Activated T-helper 17 cell treated with anti-CD3 and anti-CD28 coated beads, Interleukin-2, amount 50 U/mL, for 72 hours (primary cell): ENCODE measurements at regions not wholly inside any gene's neighbourhood (a gene's known extent, or its start where the extent isn't known, plus 50 kb on each side); places are given as distances from the start of the nearest gene placed in this dataset.

Experiments used
- ATAC-seq: fragments of 150-1000 bp; cut with Tn5 transposase; replicated peaks from 2 replicates; pipeline ENCODE4 v1.10.0; 2021; ENCODE audit warnings: mild to moderate bottlenecking, moderate library complexity
- H3K27ac Mint-ChIP-seq: one replicate; pipeline ENCODE4 v1.8.0; 2022; ENCODE audit warnings: mixed read lengths
- H3K27me3 Mint-ChIP-seq: one replicate; pipeline ENCODE4 v1.8.0; 2022; ENCODE audit warnings: mixed read lengths
- H3K36me3 Mint-ChIP-seq: one replicate; pipeline ENCODE4 v1.8.0; 2022; ENCODE audit warnings: low read depth, mild to moderate bottlenecking, mixed read lengths
- H3K4me1 Mint-ChIP-seq: one replicate; pipeline ENCODE4 v1.8.0; 2022; ENCODE audit warnings: mixed read lengths
- H3K4me3 Mint-ChIP-seq: one replicate; pipeline ENCODE4 v1.8.0; 2022; ENCODE audit warnings: mild to moderate bottlenecking, mixed read lengths
- H3K9me3 Mint-ChIP-seq: one replicate; pipeline ENCODE4 v1.8.0; 2022; ENCODE audit warnings: mixed read lengths

DNA sequence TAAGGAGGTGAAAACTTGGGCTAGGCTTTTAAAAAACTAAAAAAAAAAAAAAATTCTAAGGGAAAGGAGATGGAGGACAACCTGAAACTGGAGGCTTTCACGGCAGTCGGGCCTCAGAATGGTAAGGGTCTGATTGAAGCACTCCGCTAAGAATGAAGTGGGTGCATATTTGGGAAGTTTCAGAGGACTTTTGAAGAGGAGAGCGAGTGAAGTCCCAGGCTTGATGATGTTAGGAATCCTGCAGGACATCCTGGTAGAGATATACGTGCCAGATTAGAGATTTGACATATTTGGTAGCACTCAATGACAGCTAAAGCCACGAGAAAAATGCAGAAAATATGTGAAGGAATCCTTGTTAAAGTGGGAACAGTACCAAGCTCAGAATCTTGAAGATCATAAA lies 186.2 kb downstream of the SNAPC1 start:
- H3K4me1 Mint-ChIP-seq, result no peaks in the 10 kb centered on the region
- H3K36me3 Mint-ChIP-seq, result no peaks in the 10 kb centered on the region
- H3K4me3 Mint-ChIP-seq, result no peak overlapping the region
- H3K9me3 Mint-ChIP-seq, result no peaks in the 10 kb centered on the region
- peaks cover 5% of the 10 kb centered on the region for H3K27me3 Mint-ChIP-seq
- H3K27ac Mint-ChIP-seq, result no peak overlapping the region
- no peak for ATAC-seq

DNA sequence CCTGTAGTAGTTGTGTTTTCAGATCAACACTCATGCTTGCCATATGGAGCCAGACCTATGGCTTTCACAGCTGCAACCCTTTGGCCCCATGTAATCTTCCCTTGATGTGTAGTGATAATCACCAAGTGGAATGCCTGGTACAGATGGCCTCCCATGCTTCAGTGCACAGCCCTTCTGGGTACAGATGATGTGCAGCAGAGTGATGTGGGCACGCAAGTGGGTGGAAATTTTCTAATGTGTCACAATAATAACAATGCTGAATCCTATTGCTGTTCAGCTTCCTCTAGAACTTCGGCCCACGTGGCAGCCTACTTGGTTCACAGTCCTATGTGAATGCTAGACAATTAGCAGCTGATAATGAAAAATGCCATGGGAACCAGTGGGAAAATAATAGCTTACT lies 188.1 kb downstream of the SNAPC1 start:
- Mint-ChIP-seq H3K4me1 (no peaks in the 10 kb centered on the region), H3K27ac (no peak overlapping the region), H3K27me3 (peaks cover 8% of the 10 kb centered on the region), H3K4me3 (no peak overlapping the region), H3K9me3 (no peaks in the 10 kb centered on the region), H3K36me3 (no peaks in the 10 kb centered on the region)
- no peak for ATAC-seq

DNA sequence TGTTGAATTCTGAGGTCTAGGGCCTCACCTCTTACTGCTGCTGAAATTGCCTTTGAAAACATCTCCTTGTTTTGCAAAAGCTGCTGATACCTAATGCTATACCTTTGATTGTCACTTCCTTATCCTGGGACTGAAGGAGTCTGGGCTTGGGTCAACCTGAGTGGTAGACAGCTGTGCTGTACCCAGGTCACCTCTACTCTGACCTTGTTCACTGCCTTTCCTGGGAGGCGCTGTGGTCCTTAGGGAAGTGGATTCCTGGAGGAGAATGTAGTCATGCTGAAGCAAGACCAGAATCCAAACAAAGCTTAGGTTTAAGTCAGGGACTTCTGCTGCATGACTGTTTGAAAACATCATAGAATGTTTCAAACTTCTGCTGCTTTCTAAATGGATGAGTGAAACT lies 191.4 kb downstream of the SNAPC1 start:
- Mint-ChIP-seq H3K27me3 (peaks cover 10% of the 10 kb centered on the region), H3K27ac (no peak overlapping the region), H3K4me1 (no peaks in the 10 kb centered on the region), H3K36me3 (no peaks in the 10 kb centered on the region), H3K4me3 (no peak overlapping the region), H3K9me3 (peaks cover 3% of the 10 kb centered on the region)
- no peak for ATAC-seq

DNA sequence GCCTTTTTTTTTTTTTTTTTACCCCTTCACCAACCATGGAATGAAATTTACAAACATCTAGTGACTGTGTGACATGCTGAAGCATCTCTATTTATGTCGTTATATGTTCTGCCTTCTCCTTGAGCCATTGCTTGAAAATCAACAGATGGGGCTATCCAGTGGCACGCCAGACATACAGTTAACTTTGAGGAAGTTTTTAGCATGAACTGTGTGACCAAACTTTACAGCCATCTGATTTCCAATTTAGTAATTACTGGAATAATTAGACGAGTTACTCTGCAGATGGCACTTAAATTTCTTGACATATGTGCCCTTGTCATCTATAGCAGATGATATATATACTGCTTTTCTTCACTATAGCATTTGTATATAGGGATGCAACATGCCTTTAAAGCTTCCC lies 192.1 kb downstream of the SNAPC1 start:
- Mint-ChIP-seq H3K4me3 (no peak overlapping the region), H3K9me3 (peaks cover 3% of the 10 kb centered on the region)

DNA sequence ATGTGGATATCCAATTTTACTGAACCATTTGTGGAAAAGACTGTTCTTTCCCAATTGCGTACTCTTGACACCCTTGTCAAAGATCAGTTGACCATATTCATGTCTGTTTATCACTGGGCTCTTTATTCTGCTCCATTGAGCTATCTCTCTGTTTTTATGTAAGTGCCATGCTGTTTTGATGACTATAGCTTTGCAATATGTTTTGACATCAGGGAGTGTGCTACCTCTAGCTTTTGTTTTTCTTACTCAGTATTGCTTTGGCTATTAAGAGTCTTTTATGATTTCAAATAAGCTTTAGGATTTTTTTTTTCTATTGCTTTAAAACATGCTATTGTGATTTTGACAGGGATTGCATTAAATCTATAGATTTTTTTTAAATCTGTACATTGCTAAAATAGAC lies 194.3 kb downstream of the SNAPC1 start:
- Mint-ChIP-seq H3K27ac (no peak overlapping the region), H3K4me1 (no peaks in the 10 kb centered on the region), H3K9me3 (peaks cover 3% of the 10 kb centered on the region), H3K4me3 (no peak overlapping the region), H3K27me3 (peaks cover 28% of the 10 kb centered on the region), H3K36me3 (no peaks in the 10 kb centered on the region)
- ATAC-seq, result no peak

More for the DNA sequence above, 192.1 kb downstream of the SNAPC1 start:
- Mint-ChIP-seq H3K27ac (no peak overlapping the region), H3K27me3 (peaks cover 17% of the 10 kb centered on the region), H3K36me3 (no peaks in the 10 kb centered on the region), H3K4me1 (no peaks in the 10 kb centered on the region)
- ATAC-seq, result no peak

DNA sequence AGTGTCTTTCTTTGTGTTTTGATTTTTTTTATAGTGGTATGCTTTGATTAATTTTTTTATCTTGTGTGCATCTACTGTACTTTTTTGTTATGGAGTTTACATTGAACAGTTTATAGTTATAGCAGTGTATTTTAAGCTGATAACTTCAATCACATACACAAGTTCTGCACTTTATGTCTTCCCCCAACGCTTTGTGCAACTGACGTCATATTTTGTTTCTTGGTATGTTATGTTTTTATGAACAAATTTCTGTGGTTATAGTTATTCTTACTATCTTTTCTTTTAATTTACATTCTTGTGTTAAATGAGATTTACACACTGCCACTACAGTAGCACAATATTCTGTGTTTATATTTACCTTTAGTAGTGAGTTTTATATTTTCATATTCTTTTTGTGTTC lies 197.1 kb downstream of the SNAPC1 start:
- peaks cover 3% of the 10 kb centered on the region for H3K9me3 Mint-ChIP-seq
- H3K4me3 Mint-ChIP-seq, result no peak overlapping the region
- H3K4me1 Mint-ChIP-seq, result no peaks in the 10 kb centered on the region
- no peak overlapping the region for H3K27ac Mint-ChIP-seq
- ATAC-seq, result no peak
- no peaks in the 10 kb centered on the region for H3K36me3 Mint-ChIP-seq
- H3K27me3 Mint-ChIP-seq, result peaks cover 39% of the 10 kb centered on the region

DNA sequence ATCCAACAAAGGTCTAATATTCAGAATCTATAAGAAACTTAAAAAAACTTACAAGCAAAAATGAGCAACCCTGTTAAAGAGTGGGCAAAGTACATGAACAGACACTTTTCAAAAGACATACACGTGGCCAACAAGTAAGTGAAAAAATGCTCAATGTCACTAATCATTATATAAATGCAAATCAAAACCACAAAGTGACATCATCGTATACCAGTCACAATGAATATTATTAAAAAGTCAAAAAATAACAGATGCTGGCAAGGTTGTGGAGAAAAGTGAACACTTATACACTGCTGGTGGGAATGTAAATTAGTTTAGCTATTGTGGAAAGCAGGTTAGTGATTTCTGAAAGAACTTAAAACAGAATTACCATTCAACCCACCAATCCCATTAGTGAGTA lies 199.1 kb downstream of the SNAPC1 start:
- no peak overlapping the region for H3K4me3 Mint-ChIP-seq
- H3K27ac Mint-ChIP-seq, result no peak overlapping the region
- ATAC-seq, result no peak
- no peaks in the 10 kb centered on the region for H3K4me1 Mint-ChIP-seq
- no peaks in the 10 kb centered on the region for H3K9me3 Mint-ChIP-seq
- H3K36me3 Mint-ChIP-seq, result no peaks in the 10 kb centered on the region
- peaks cover 38% of the 10 kb centered on the region for H3K27me3 Mint-ChIP-seq

DNA sequence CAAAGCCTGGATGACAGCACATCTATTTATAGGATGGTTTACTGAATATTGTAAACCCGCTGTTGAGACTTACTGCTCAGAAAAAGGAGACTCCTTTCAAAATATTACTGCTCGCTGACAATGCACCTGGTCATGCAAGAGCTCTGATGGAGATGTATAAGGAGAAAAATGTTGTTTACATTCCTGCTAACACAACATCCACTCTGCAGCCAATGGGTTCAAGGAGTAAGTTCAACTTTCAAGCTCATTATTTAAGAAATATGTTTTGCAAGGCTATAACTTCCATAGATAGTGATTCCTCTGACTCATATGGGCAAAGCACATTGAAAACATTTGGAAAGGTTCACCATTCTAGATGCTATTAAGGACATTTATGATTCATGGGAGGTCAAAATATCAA lies 201.7 kb downstream of the SNAPC1 start:
- Mint-ChIP-seq H3K27ac (no peak overlapping the region), H3K4me1 (no peaks in the 10 kb centered on the region), H3K27me3 (peaks cover 43% of the 10 kb centered on the region), H3K36me3 (no peaks in the 10 kb centered on the region), H3K4me3 (no peak overlapping the region), H3K9me3 (no peaks in the 10 kb centered on the region)
- ATAC-seq, result no peak

DNA sequence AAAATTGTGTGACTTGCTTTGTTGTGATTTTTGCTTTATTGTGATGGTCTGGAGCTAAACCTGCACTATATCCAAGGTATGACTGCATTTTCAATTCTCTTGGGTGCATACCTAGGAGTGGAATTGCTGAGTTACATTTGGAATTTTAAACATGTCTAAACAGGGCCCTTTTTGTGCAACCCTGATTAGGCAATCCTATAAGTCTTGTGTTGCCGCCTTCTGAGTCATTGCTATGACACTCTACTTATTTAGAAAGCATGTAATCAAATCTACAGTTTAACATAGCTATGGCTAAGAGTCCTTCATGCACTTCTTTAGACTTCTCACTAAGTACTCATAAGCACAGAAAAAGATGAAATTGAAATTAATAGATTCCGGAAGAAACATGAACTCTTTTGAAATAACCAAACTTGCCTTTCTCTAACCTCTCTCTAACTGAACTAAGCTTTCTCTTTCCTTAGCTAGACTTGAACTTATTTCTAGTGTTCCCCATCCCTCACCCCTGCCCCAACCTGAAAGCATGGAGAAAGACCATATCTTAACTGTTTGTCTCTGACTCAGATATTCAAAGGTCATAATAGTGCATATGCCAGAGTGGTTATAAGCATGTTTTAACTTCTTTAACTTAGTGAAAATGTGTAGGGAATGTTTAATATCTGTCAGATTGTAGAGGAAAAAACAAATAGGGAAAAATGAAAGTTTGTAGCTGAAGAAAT lies 203.0 kb downstream of the SNAPC1 start:
- Mint-ChIP-seq H3K4me1 (no peaks in the 10 kb centered on the region), H3K4me3 (no peak overlapping the region), H3K27ac (no peak overlapping the region), H3K36me3 (no peaks in the 10 kb centered on the region), H3K27me3 (peaks cover 39% of the 10 kb centered on the region), H3K9me3 (no peaks in the 10 kb centered on the region)
- no peak for ATAC-seq

DNA sequence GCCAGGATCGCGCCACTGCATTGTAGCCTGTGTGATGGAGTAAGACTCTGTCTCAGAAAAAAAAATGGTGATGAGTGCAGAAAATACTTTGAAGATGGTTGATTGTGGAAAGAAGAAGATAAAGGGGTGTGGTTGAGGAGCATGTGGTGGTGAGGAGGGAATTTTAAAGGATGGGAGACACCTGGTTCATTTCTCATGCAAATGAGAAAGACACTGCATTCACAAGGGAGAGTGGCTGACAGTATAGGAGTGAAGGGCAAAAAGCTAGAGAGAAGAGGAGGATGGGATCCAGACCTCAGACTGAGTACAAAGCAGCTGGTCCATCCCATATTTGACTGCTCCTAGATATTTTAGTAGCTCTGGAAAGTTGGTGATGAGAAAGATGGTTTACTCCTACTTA lies 206.0 kb downstream of the SNAPC1 start:
- no peak overlapping the region for H3K27ac Mint-ChIP-seq
- H3K27me3 Mint-ChIP-seq, result peaks cover 27% of the 10 kb centered on the region
- H3K4me1 Mint-ChIP-seq, result no peaks in the 10 kb centered on the region
- no peaks in the 10 kb centered on the region for H3K9me3 Mint-ChIP-seq
- no peak overlapping the region for H3K4me3 Mint-ChIP-seq
- ATAC-seq, result no peak
- no peaks in the 10 kb centered on the region for H3K36me3 Mint-ChIP-seq

DNA sequence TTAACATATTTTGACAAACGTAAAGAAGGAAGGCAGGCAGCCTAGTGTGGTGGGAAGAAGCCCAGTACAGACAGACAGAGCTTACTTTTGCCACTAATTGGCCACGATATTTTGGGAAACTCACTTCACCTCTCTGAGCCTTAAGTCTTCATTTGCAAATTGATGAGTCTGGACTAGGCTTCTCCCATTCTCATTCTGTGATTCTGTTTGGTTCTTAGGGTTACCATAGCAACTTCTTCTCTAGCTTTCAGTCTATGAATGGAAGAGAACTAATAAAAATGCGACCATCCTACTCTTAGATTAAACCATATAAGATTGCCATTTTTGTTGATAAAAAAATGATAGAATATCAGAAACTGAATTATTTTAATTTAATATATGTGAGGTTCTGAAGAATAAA lies 210.5 kb downstream of the SNAPC1 start:
- no peak overlapping the region for H3K4me3 Mint-ChIP-seq
- H3K4me1 Mint-ChIP-seq, result no peaks in the 10 kb centered on the region
- no peak overlapping the region for H3K27ac Mint-ChIP-seq
- H3K27me3 Mint-ChIP-seq, result peaks cover 27% of the 10 kb centered on the region
- no peak for ATAC-seq
- no peaks in the 10 kb centered on the region for H3K36me3 Mint-ChIP-seq
- peaks cover 10% of the 10 kb centered on the region for H3K9me3 Mint-ChIP-seq

DNA sequence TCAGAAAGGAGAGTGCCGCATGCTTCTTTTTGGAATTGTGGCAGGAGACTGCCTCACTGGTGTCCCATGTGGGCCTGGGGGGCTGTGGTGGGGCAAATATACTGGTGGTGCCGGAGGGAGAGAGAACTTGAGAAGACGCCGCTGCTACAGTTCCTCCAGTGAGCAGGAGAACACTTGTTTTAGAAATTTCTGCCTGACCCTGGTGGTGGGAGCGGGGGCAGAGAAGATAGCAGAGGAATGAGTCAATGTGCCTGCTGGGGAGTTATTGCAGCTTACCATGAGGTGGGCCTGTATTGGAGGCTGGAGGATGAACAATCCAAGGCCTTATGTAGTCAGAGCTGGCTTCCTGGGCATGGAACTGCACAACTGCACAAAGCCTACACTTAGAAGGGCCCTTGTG lies 211.8 kb downstream of the SNAPC1 start:
- H3K36me3 Mint-ChIP-seq, result no peaks in the 10 kb centered on the region
- no peaks in the 10 kb centered on the region for H3K4me1 Mint-ChIP-seq
- peaks cover 20% of the 10 kb centered on the region for H3K27me3 Mint-ChIP-seq
- peaks cover 10% of the 10 kb centered on the region for H3K9me3 Mint-ChIP-seq
- no peak overlapping the region for H3K27ac Mint-ChIP-seq
- no peak overlapping the region for H3K4me3 Mint-ChIP-seq
- ATAC-seq, result no peak

DNA sequence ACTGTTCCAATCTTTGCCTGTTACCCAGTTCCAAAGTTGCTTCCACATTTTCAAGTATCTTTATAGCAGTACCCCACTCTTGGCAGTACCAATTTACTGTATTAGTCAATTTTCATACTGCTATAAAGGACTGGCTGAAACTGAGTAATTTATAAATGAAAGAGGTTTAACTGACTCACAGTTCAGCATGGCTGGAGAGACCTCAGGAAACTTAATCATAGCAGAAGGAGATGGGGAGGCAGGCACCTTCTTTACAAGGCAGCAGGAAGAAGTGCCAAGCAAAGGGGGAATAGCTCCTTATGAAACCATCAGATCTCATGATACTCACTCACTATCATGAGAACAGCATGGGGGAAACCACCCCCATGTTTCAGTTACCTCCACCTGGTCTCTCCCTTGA lies 215.0 kb downstream of the SNAPC1 start:
- no peak overlapping the region for H3K4me3 Mint-ChIP-seq
- no peaks in the 10 kb centered on the region for H3K36me3 Mint-ChIP-seq
- no peak for ATAC-seq
- H3K27me3 Mint-ChIP-seq, result peaks cover 17% of the 10 kb centered on the region
- no peaks in the 10 kb centered on the region for H3K4me1 Mint-ChIP-seq
- H3K9me3 Mint-ChIP-seq, result peaks cover 10% of the 10 kb centered on the region
- H3K27ac Mint-ChIP-seq, result no peak overlapping the region

DNA sequence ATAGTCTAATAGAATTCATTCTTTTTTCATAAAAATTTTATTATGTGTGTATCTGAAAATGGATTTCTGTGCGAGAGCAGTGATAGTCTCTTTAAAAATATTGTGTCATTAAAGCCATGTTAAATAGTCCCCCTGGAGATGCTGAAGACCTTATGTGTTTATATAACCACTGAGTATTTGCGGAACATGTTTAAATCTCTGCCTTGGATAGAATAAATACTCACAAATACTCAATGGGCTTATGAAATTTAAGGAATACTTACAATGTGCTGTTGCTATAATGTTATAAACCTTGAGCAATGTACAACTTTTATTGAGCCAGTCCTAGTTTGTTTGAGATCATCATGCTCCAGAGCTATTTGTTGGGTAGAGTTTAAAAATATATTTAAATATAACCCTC lies 226.0 kb downstream of the SNAPC1 start:
- no peak for ATAC-seq
- Mint-ChIP-seq H3K36me3 (no peaks in the 10 kb centered on the region), H3K27me3 (peaks cover 5% of the 10 kb centered on the region), H3K4me3 (no peak overlapping the region), H3K9me3 (no peaks in the 10 kb centered on the region), H3K4me1 (no peaks in the 10 kb centered on the region), H3K27ac (no peak overlapping the region)

DNA sequence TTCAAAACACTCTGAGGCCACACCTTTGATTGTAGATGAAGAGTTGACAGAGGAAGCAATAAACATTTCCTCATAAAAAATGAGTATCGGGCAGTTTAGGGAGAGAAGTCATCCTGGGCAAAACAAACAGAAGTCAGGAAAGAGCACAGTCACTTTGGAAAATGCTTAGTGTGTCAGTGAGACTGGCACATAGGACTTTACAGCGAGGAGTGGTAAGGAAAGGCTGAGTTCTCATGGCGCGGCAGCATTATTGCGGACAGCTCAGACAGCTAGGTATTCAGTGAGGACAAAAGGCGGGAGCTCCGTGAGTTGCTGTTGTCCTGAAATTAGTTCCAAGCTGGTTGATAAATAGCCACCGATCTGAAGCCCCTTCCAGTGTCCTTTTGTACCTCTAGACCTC lies 229.9 kb downstream of the SNAPC1 start:
- no peak for ATAC-seq
- Mint-ChIP-seq H3K36me3 (no peaks in the 10 kb centered on the region), H3K27ac (no peak overlapping the region), H3K27me3 (peaks cover 8% of the 10 kb centered on the region), H3K4me1 (no peaks in the 10 kb centered on the region), H3K9me3 (no peaks in the 10 kb centered on the region), H3K4me3 (no peak overlapping the region)

DNA sequence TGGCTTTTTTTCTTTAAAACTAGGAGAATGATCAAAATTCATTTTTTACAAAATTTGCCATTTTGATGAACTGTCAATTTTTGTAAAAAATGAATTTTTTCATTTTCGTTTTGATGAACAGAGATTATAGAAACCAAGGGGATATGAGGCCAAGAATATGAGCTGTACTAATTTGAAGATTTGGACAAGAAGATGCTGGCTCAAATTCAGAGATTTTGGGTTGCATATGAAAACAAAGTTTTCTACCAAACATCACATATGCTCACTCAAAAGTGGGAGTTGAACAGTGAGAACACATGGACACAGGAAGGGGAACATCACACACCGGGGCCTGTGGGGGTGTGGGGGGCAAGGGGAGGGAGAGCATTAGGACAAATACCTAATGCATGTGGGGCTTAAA lies 230.7 kb downstream of the SNAPC1 start:
- Mint-ChIP-seq H3K27me3 (peaks cover 8% of the 10 kb centered on the region), H3K4me3 (no peak overlapping the region), H3K27ac (no peak overlapping the region), H3K9me3 (no peaks in the 10 kb centered on the region), H3K4me1 (no peaks in the 10 kb centered on the region), H3K36me3 (no peaks in the 10 kb centered on the region)
- ATAC-seq, result no peak
